ENCODE measurements at regions not wholly inside any gene's neighbourhood (a gene's known extent, or its start where the extent isn't known, plus 50 kb on each side); places are given as distances from the start of the nearest gene placed in this dataset.
"Not testable (repeated sequence)": the region's sequence is repeated elsewhere in the genome, so short reads cannot be mapped to it uniquely, and the experiment has no call there.

DNA sequence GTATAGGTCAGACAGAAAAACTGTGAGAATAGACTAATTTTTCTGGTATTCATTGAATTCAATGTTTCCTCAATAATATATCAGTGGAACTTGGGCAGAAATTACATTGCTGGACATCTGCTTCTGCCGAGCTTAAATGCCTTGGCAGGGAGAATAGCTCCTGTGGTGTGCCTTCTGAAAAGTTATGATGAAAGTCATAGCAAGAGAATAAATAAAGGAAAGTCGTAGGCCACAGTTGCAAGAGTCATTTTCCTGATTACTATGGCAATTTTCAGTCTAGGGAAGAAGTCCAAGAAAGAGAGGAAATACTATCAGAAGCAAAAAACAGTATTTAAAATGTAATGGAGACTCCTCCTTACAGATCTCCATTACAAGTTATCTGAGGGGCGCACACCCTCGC is 1596.1 kb upstream of the WWC1 start:
- intact Hi-C loops (cut with micrococcal nuclease) = no loop called here
- Mint-ChIP-seq H3K36me3 (no peaks in the 10 kb centered on the region), H3K27me3 (no peaks in the 10 kb centered on the region), H3K9me3 (peaks cover 22% of the 10 kb centered on the region), H3K27ac (no peak overlapping the region), H3K4me1 (ENCODE audit: low read depth) (no peaks in the 10 kb centered on the region), H3K4me3 (no peak overlapping the region)
- no peak for DNase-seq
- ChIA-PET CTCF (no interaction called here), POLR2A (no interaction called here)

DNA sequence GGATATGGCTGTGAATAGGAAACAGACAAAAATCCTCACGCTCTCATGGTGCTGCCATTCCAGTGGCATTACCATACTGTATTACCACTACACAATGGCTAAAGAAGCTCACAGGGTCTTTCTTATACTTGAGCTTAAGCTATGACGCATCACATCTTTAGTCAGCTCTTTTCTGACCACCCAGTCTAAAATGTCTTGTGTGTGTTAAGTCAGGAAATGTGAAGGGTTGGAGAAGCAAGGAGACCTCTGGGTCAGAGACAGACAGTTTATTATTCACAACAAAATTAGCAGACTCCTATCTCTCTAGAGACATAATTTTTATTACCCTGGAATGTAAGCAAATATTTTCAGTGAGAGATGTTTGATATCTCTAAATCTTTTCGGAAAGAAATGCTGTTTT is 1583.2 kb upstream of the WWC1 start:
- peaks cover 10% of the 10 kb centered on the region for H3K9me3 Mint-ChIP-seq
- H3K4me1 Mint-ChIP-seq (ENCODE audit: low read depth) = no peaks in the 10 kb centered on the region
- POLR2A ChIA-PET = no interaction called here
- no peak for DNase-seq
- intact Hi-C loops (cut with micrococcal nuclease) = no loop called here
- H3K27me3 Mint-ChIP-seq = no peaks in the 10 kb centered on the region
- no peak overlapping the region for H3K27ac Mint-ChIP-seq
- CTCF ChIA-PET = no interaction called here
- H3K36me3 Mint-ChIP-seq = no peaks in the 10 kb centered on the region
- H3K4me3 Mint-ChIP-seq = no peak overlapping the region

DNA sequence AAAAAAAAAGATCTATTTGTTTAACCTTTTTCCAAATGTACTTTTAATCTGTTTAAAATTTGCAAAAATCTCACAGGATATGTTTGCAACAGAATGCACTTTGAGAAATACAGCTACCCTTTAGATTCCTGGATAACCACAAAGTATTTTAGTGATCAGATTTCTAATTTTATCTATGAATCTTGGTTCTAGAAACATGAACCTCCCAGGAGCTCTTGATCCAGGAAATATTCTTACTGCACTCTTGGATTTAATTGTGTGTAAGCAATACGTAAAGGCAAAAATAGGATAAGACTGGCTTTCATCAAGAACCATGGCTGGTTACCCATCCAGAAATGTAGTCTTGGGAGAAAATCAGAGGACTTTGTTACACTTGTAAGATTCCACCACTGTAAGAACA is 1581.8 kb upstream of the WWC1 start:
- ChIA-PET POLR2A (no interaction called here), CTCF (no interaction called here)
- intact Hi-C loops (cut with micrococcal nuclease) = no loop called here
- DNase-seq = no peak
- Mint-ChIP-seq H3K9me3 (peaks cover 12% of the 10 kb centered on the region), H3K4me1 (ENCODE audit: low read depth) (no peaks in the 10 kb centered on the region), H3K4me3 (no peak overlapping the region), H3K27ac (no peak overlapping the region), H3K36me3 (no peaks in the 10 kb centered on the region), H3K27me3 (no peaks in the 10 kb centered on the region)

DNA sequence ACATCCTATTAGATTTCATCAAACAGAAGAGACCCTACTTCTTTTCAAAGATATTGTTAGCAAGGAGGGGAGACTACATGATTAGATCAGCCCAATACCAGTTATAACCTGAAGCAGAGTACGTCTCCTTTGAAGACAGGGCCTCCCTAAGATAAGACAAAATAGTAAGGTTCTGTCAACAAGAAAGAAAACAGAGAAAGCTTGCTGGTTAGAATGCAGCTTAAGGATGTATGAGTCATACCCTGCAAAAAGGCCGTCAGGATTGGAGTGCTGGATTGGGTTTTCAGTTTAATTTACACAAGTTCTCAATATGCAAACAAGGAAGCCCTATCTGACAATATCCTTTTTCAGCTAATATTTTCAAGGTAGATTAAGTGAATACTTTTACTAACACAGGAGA is 1581.2 kb upstream of the WWC1 start:
- Mint-ChIP-seq H3K9me3 (peaks cover 12% of the 10 kb centered on the region), H3K27ac (no peak overlapping the region), H3K4me3 (no peak overlapping the region), H3K4me1 (ENCODE audit: low read depth) (no peaks in the 10 kb centered on the region), H3K36me3 (no peaks in the 10 kb centered on the region), H3K27me3 (no peaks in the 10 kb centered on the region)
- no peak for DNase-seq
- ChIA-PET POLR2A (no interaction called here), CTCF (no interaction called here)
- intact Hi-C loops (cut with micrococcal nuclease) = no loop called here

GRCh38 chr5:166712447-166713185 is 1578.8 kb upstream of the WWC1 start:
- ChIA-PET POLR2A (no interaction called here), CTCF (no interaction called here)
- no peak overlapping the region for H3K4me3 Mint-ChIP-seq
- H3K9me3 Mint-ChIP-seq = peaks cover 11% of the 10 kb centered on the region
- no peaks in the 10 kb centered on the region for H3K4me1 Mint-ChIP-seq (ENCODE audit: low read depth)
- H3K36me3 Mint-ChIP-seq = no peaks in the 10 kb centered on the region
- no peaks in the 10 kb centered on the region for H3K27me3 Mint-ChIP-seq
- no peak for DNase-seq
- intact Hi-C loops (cut with micrococcal nuclease) = no loop called here
- H3K27ac Mint-ChIP-seq = no peak overlapping the region

- H3K4me3 Mint-ChIP-seq = no peak overlapping the region
- peaks cover 11% of the 10 kb centered on the region for H3K9me3 Mint-ChIP-seq
- no peaks in the 10 kb centered on the region for H3K36me3 Mint-ChIP-seq
- CTCF ChIA-PET = no interaction called here
- H3K27ac Mint-ChIP-seq = no peak overlapping the region
- DNase-seq = no peak
- H3K27me3 Mint-ChIP-seq = no peaks in the 10 kb centered on the region
- intact Hi-C loops (cut with micrococcal nuclease) = no loop called here
- no peaks in the 10 kb centered on the region for H3K4me1 Mint-ChIP-seq (ENCODE audit: low read depth)
- POLR2A ChIA-PET = no interaction called here
Measured at GRCh38 chr5:166713295-166713694, 1578.2 kb upstream of the WWC1 start.

- Mint-ChIP-seq H3K4me1 (ENCODE audit: low read depth) (no peaks in the 10 kb centered on the region), H3K36me3 (no peaks in the 10 kb centered on the region), H3K27me3 (no peaks in the 10 kb centered on the region), H3K27ac (no peak overlapping the region), H3K9me3 (peaks cover 13% of the 10 kb centered on the region), H3K4me3 (no peak overlapping the region)
- CTCF ChIA-PET = no interaction called here
- DNase-seq = no peak
- intact Hi-C loops (cut with micrococcal nuclease) = no loop called here
- POLR2A ChIA-PET = no interaction called here
Measured at GRCh38 chr5:166716856-166717492, 1574.5 kb upstream of the WWC1 start.

GRCh38 chr5:166719991-166720390 is 1571.5 kb upstream of the WWC1 start:
- H3K4me1 Mint-ChIP-seq (ENCODE audit: low read depth) = no peaks in the 10 kb centered on the region
- no peak overlapping the region for H3K4me3 Mint-ChIP-seq
- ChIA-PET CTCF (no interaction called here), POLR2A (no interaction called here)
- intact Hi-C loops (cut with micrococcal nuclease) = no loop called here
- no peak for DNase-seq
- no peaks in the 10 kb centered on the region for H3K27me3 Mint-ChIP-seq
- no peaks in the 10 kb centered on the region for H3K36me3 Mint-ChIP-seq
- peaks cover 9% of the 10 kb centered on the region for H3K9me3 Mint-ChIP-seq
- H3K27ac Mint-ChIP-seq = no peak overlapping the region

DNA sequence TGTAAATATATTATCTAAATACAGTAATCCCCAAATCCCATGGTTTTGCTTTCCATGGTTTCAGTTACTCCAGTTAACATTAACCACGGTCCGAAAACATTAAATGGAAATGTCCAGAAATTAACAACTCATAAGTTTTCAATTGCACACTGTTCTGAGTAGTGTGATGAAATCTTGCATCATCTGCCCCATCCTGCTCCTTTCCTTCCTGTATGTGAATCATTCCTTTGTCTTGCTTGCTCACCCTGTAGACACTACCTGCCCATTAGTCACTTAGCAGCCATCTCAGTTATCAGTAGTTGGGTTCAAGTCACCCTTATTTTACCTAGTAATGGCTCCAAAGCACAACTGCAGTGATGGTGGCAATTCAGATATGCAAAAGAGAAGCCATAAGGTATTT is 1568.5 kb upstream of the WWC1 start:
- DNase-seq = no peak
- intact Hi-C loops (cut with micrococcal nuclease) = no loop called here
- no peaks in the 10 kb centered on the region for H3K27me3 Mint-ChIP-seq

DNA sequence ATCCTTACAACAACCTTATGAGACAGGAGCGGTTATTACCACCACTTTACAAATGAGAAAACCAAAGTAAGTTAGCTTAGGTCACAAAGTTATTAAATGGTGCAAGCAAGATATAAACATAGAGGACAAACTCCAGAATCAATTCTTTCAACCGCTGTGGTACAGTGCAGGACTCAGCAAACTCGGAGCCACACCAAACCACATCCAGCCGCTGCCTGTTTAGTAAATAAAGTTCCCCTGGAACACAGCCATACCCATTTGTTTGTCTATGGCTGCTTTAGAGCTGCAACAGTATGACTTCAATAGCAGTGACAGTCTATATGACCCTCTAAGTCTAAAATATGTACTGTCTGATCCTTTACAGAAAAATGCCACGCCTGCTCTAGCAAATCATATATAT is 1567.2 kb upstream of the WWC1 start:
- POLR2A ChIA-PET = no interaction called here

More for the DNA sequence above, 1568.5 kb upstream of the WWC1 start:
- CTCF ChIA-PET = no interaction called here
- Mint-ChIP-seq H3K4me3 (no peak overlapping the region), H3K4me1 (ENCODE audit: low read depth) (no peaks in the 10 kb centered on the region), H3K27ac (no peak overlapping the region), H3K9me3 (peaks cover 6% of the 10 kb centered on the region), H3K36me3 (no peaks in the 10 kb centered on the region)
- POLR2A ChIA-PET = no interaction called here

DNA sequence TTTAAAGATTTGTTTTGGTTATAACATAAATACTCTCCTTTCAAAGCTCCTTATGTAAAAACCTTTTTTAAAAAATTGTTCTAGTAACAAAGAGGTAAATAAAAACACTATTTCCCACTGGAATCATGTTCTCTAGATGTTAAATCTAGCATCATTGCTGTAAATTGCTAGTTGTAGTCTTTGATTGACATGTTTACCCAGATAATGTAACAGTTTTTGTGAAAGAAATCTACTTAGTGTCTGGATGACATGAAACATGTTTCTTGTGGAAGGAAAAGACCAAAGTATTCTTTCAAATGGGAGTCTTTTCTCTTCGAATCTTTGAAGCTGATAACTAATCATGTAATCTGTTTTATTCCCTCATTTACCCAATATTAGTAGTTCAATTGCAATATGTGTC is 1565.9 kb upstream of the WWC1 start:
- no peak for DNase-seq
- Mint-ChIP-seq H3K36me3 (no peaks in the 10 kb centered on the region), H3K9me3 (peaks cover 3% of the 10 kb centered on the region), H3K4me1 (ENCODE audit: low read depth) (no peaks in the 10 kb centered on the region), H3K4me3 (no peak overlapping the region), H3K27ac (no peak overlapping the region), H3K27me3 (no peaks in the 10 kb centered on the region)
- intact Hi-C loops (cut with micrococcal nuclease) = no loop called here
- ChIA-PET CTCF (no interaction called here), POLR2A (no interaction called here)

More for the DNA sequence above, 1567.2 kb upstream of the WWC1 start:
- no peaks in the 10 kb centered on the region for H3K27me3 Mint-ChIP-seq
- no peak overlapping the region for H3K4me3 Mint-ChIP-seq
- no peak overlapping the region for H3K27ac Mint-ChIP-seq
- H3K4me1 Mint-ChIP-seq (ENCODE audit: low read depth) = no peaks in the 10 kb centered on the region
- no peak for DNase-seq
- H3K9me3 Mint-ChIP-seq = peaks cover 3% of the 10 kb centered on the region
- no peaks in the 10 kb centered on the region for H3K36me3 Mint-ChIP-seq
- intact Hi-C loops (cut with micrococcal nuclease) = no loop called here
- CTCF ChIA-PET = no interaction called here

GRCh38 chr5:166726406-166726805 is 1565.0 kb upstream of the WWC1 start:
- ChIA-PET POLR2A (no interaction called here), CTCF (no interaction called here)
- no peak for DNase-seq
- Mint-ChIP-seq H3K27ac (no peak overlapping the region), H3K36me3 (no peaks in the 10 kb centered on the region), H3K9me3 (peaks cover 3% of the 10 kb centered on the region), H3K4me1 (ENCODE audit: low read depth) (no peaks in the 10 kb centered on the region), H3K27me3 (no peaks in the 10 kb centered on the region), H3K4me3 (no peak overlapping the region)
- intact Hi-C loops (cut with micrococcal nuclease) = no loop called here

DNA sequence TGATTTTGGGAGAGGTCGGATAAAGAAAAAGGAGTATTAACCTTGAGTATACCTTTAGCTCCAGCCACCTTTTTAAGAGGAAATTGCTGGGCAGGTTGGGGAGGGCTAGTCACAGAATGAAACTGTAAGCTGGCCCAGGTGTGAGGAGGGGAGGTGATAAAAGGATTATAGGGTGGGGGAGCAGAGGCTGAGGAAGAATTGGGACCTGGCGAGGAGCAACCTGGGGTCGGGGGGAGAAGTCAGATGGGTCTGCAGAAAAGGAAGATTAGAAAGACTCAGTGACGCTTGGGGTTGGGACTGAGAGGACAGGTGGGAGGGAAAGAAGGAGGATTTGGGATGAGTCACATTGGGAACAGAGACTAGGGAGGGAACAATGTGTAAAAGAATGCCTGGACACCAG is 1548.5 kb upstream of the WWC1 start:
- H3K27me3 Mint-ChIP-seq; POLR2A ChIA-PET; H3K36me3 Mint-ChIP-seq; intact Hi-C loops (cut with micrococcal nuclease); CTCF ChIA-PET; DNase-seq; H3K4me3 Mint-ChIP-seq; H3K27ac Mint-ChIP-seq; H3K4me1 Mint-ChIP-seq (ENCODE audit: low read depth): not testable (repeated sequence)
- H3K9me3 Mint-ChIP-seq = peaks cover 16% of the 10 kb centered on the region
